ENCODE measurements at regions not wholly inside any gene's neighbourhood (a gene's known extent, or its start where the extent isn't known, plus 50 kb on each side); places are given as distances from the start of the nearest gene placed in this dataset.

DNA sequence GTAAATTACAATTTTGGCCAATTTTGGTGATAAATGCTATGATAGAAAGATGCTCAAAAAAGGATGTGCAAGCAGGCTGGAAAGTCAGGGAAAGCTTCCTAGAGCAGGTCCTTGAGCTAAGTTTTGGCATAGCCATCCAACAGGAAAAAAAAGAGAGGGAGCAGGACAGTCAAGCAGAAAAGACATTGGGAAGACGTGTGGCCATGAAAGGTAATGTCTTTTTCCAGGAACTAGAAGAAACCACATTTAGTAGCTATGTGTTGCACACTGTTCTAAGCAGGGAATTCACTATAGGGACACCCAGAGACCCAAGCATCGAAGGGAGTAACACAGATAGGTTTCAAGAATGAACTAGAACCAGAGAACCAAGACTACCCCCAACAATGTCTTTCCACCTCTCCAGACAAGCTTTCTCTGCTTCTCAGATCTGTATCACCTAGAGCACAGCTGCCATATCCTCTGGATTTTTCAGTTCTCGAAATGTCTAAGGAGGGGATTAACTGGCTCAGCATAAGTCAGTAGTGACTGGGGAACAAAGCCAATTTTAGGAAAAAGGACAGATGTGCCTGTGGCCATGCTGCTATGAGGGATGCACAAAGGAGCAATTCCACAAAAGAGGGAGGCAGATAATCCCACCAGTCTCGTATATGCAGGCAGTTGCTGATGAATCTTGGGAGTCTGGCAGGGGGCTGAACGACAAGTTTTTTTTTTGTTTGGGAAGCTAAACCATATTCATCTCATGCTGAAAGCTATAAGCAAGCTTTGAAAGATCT lies 97.1 kb upstream of the DAB1 start:
- CTCF ChIA-PET, result no interaction called here

DNA sequence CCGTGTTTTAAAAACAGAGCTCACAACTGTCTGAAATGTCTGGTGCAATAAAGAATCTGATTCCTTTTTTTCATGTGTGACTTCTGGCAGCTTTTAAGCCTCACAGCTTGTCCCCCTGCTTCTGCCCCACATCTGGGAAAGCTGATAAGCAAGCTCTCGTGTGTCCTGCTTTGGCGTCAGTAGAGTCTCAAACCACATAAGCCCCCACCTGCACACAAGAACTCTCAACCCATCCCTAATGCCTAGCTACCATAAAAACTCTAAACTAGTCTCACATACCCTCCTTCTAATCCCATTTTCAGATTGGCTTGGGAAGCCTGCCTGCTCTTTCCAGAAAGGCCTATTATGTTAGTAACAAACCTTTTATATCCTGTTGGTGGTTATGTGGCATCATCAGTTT lies 94.6 kb upstream of the DAB1 start:
- Histone ChIP-seq H3K27me3 (replicated peaks in 1 of 4; ENCODE audit: control extremely low read depth in 1 of 4, control insufficient read depth in 3 of 4, insufficient read depth in 4 of 4, low read length in 3 of 4) (no peaks in the 10 kb centered on the region), H3K9me3 (ENCODE audit: control extremely low read depth in 1 of 3, control insufficient read depth in 2 of 3, insufficient read depth in 1 of 3, low read length in 2 of 3) (no peaks in the 10 kb centered on the region), H3K27ac (ENCODE audit: low read length in 2 of 2) (no peak overlapping the region), H3K4me1 (ENCODE audit: control insufficient read depth in 2 of 2, insufficient read depth in 2 of 2, low read length in 2 of 2) (no peaks in the 10 kb centered on the region), H4K20me1 (ENCODE audit: control insufficient read depth, insufficient read depth, low read length, poor library complexity, severe bottlenecking) (no peaks in the 10 kb centered on the region), H3K79me2 (ENCODE audit: control insufficient read depth, insufficient read depth, low read length) (no peaks in the 10 kb centered on the region), H3K4me3 (ENCODE audit: control extremely low read depth in 1 of 5, extremely low read depth in 1 of 5, insufficient read depth in 1 of 5, low read depth in 2 of 5, low read length in 4 of 5) (no peak overlapping the region), H2AFZ (ENCODE audit: insufficient read depth, low read depth, low read length, poor library complexity, severe bottlenecking) (no peak overlapping the region), H3K4me2 (replicated peaks; ENCODE audit: low read depth, low read length, poor library complexity, severe bottlenecking) (no peak overlapping the region), H3K9ac (ENCODE audit: low read length) (no peak overlapping the region), H3K36me3 (replicated peaks in 1 of 2; ENCODE audit: control extremely low read depth in 1 of 2, control insufficient read depth in 1 of 2, extremely low read depth in 1 of 2, insufficient read depth in 2 of 2, low read length in 1 of 2) (no peaks in the 10 kb centered on the region)
- Mint-ChIP-seq H3K27me3 (peaks cover 7% of the 10 kb centered on the region), H3K27ac (no peak overlapping the region), H3K4me1 (no peaks in the 10 kb centered on the region), H3K4me3 (no peak overlapping the region), H3K9me3 (ENCODE audit: insufficient read depth) (no peaks in the 10 kb centered on the region)
- intact Hi-C loops (cut with micrococcal nuclease), result no loop called here
- ATAC-seq (ENCODE audit: low read depth) (no peak), DNase-seq (no peak)
- CTCF ChIA-PET, result no interaction called here
- POLR2A ChIA-PET, result no interaction called here
- WGBS (ENCODE audit: insufficient coverage), result 56% methylated on average over 3 of the region's 3 CpGs
- TF ChIP-seq, protein P1, sequence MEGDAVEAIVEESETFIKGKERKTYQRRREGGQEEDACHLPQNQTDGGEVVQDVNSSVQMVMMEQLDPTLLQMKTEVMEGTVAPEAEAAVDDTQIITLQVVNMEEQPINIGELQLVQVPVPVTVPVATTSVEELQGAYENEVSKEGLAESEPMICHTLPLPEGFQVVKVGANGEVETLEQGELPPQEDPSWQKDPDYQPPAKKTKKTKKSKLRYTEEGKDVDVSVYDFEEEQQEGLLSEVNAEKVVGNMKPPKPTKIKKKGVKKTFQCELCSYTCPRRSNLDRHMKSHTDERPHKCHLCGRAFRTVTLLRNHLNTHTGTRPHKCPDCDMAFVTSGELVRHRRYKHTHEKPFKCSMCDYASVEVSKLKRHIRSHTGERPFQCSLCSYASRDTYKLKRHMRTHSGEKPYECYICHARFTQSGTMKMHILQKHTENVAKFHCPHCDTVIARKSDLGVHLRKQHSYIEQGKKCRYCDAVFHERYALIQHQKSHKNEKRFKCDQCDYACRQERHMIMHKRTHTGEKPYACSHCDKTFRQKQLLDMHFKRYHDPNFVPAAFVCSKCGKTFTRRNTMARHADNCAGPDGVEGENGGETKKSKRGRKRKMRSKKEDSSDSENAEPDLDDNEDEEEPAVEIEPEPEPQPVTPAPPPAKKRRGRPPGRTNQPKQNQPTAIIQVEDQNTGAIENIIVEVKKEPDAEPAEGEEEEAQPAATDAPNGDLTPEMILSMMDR (IDR thresholded peaks at IDR 0.05), result no peak
- TF ChIP-seq EZH2 (IDR thresholded peaks at IDR 0.05; ENCODE audit: borderline replicate concordance, insufficient read depth, low read depth, low read length, poor library complexity, severe bottlenecking), result no peak

More for the DNA sequence above, 97.1 kb upstream of the DAB1 start:
- no peak overlapping the region for H3K9ac ChIP-seq (ENCODE audit: low read length)
- TF ChIP-seq, protein P1 (IDR thresholded peaks at IDR 0.05), result no peak
- TF ChIP-seq EZH2 (IDR thresholded peaks at IDR 0.05; ENCODE audit: borderline replicate concordance, insufficient read depth, low read depth, low read length, poor library complexity, severe bottlenecking), result no peak
- Mint-ChIP-seq H3K4me1 (no peaks in the 10 kb centered on the region), H3K27me3 (peaks cover 3% of the 10 kb centered on the region), H3K27ac (no peak overlapping the region), H3K9me3 (ENCODE audit: insufficient read depth) (no peaks in the 10 kb centered on the region), H3K4me3 (no peak overlapping the region)
- no peaks in the 10 kb centered on the region for H3K27me3 ChIP-seq (replicated peaks in 1 of 4; ENCODE audit: control extremely low read depth in 1 of 4, control insufficient read depth in 3 of 4, insufficient read depth in 4 of 4, low read length in 3 of 4)
- DNase-seq (no peak), ATAC-seq (ENCODE audit: low read depth) (no peak)
- H3K36me3 ChIP-seq (replicated peaks in 1 of 2; ENCODE audit: control extremely low read depth in 1 of 2, control insufficient read depth in 1 of 2, extremely low read depth in 1 of 2, insufficient read depth in 2 of 2, low read length in 1 of 2), result no peaks in the 10 kb centered on the region
- H3K9me3 ChIP-seq (ENCODE audit: control extremely low read depth in 1 of 3, control insufficient read depth in 2 of 3, insufficient read depth in 1 of 3, low read length in 2 of 3), result no peaks in the 10 kb centered on the region
- POLR2A ChIA-PET, result no interaction called here
- H3K79me2 ChIP-seq (ENCODE audit: control insufficient read depth, insufficient read depth, low read length), result no peaks in the 10 kb centered on the region
- H3K4me1 ChIP-seq (ENCODE audit: control insufficient read depth in 2 of 2, insufficient read depth in 2 of 2, low read length in 2 of 2), result no peaks in the 10 kb centered on the region
- no peak overlapping the region for H3K4me3 ChIP-seq (ENCODE audit: control extremely low read depth in 1 of 5, extremely low read depth in 1 of 5, insufficient read depth in 1 of 5, low read depth in 2 of 5, low read length in 4 of 5)
- H4K20me1 ChIP-seq (ENCODE audit: control insufficient read depth, insufficient read depth, low read length, poor library complexity, severe bottlenecking), result no peaks in the 10 kb centered on the region
- H2AFZ ChIP-seq (ENCODE audit: insufficient read depth, low read depth, low read length, poor library complexity, severe bottlenecking), result no peak overlapping the region
- H3K4me2 ChIP-seq (replicated peaks; ENCODE audit: low read depth, low read length, poor library complexity, severe bottlenecking), result no peak overlapping the region
- 70% methylated on average over 2 of the region's 5 CpGs for WGBS (ENCODE audit: insufficient coverage)
- H3K27ac ChIP-seq (ENCODE audit: low read length in 2 of 2), result no peak overlapping the region
- intact Hi-C loops (cut with micrococcal nuclease), result no loop called here
